Activated CD4-positive, CD25-positive, alpha-beta regulatory T cell treated with anti-CD3 and anti-CD28 coated beads, Interleukin-2, amount 50 U/mL, for 16 hours (primary cell): ENCODE measurements at regions not wholly inside any gene's neighbourhood (a gene's known extent, or its start where the extent isn't known, plus 50 kb on each side); places are given as distances from the start of the nearest gene placed in this dataset.
"Not testable (repeated sequence)": the region's sequence is repeated elsewhere in the genome, so short reads cannot be mapped to it uniquely, and the experiment has no call there.

Experiments used
- DNase-seq: peaks from one replicate; pipeline ENCODE4 v3.0.0-alpha.2; 2020; ENCODE audit warnings: low read depth, low spot score

GRCh38 chr5:2382776-2383697 lies 368.4 kb downstream of the IRX2 start:
- DNase-seq: no peak

- DNase-seq: no peak
These were observed 369.6 kb downstream of the IRX2 start for GRCh38 chr5:2381861-2382260.

- DNase-seq: no peak
These were observed 370.4 kb downstream of the IRX2 start for GRCh38 chr5:2381070-2381469.

- no peak for DNase-seq
These were observed 372.5 kb downstream of the IRX2 start for GRCh38 chr5:2378976-2379375.

GRCh38 chr5:2378108-2378507 lies 373.4 kb downstream of the IRX2 start:
- no peak for DNase-seq

GRCh38 chr5:2376486-2376885 lies 375.0 kb downstream of the IRX2 start:
- DNase-seq: no peak

GRCh38 chr5:2375757-2376250 lies 375.7 kb downstream of the IRX2 start:
- DNase-seq: no peak

- no peak for DNase-seq
These were observed 376.2 kb downstream of the IRX2 start for GRCh38 chr5:2375291-2375690.

GRCh38 chr5:2374703-2375102 lies 376.8 kb downstream of the IRX2 start:
- DNase-seq: no peak

GRCh38 chr5:2373631-2374030 lies 377.8 kb downstream of the IRX2 start:
- no peak for DNase-seq

- DNase-seq: no peak
These were observed 380.1 kb downstream of the IRX2 start for GRCh38 chr5:2371419-2371710.

- DNase-seq: no peak
These were observed 380.7 kb downstream of the IRX2 start for GRCh38 chr5:2370626-2371418.

GRCh38 chr5:2369178-2369577 lies 382.3 kb downstream of the IRX2 start:
- DNase-seq: no peak

- no peak for DNase-seq
These were observed 384.7 kb downstream of the IRX2 start for GRCh38 chr5:2366816-2367215.

GRCh38 chr5:2357309-2357708 lies 394.2 kb downstream of the IRX2 start:
- DNase-seq: no peak

- no peak for DNase-seq
These were observed 395.6 kb downstream of the IRX2 start for GRCh38 chr5:2355859-2356258.

GRCh38 chr5:2353871-2354440 lies 397.5 kb downstream of the IRX2 start:
- no peak for DNase-seq

- DNase-seq: no peak
These were observed 398.3 kb downstream of the IRX2 start for GRCh38 chr5:2353211-2353610.

GRCh38 chr5:2352101-2352861 lies 399.2 kb downstream of the IRX2 start:
- DNase-seq: no peak

- DNase-seq: not testable (repeated sequence)
These were observed 401.7 kb downstream of the IRX2 start for GRCh38 chr5:2349768-2350167.

- DNase-seq: no peak
These were observed 412.8 kb downstream of the IRX2 start for GRCh38 chr5:2338686-2339085.
